IPS-NIHi7 (cell line): ENCODE measurements at regions not wholly inside any gene's neighbourhood (a gene's known extent, or its start where the extent isn't known, plus 50 kb on each side); places are given as distances from the start of the nearest gene placed in this dataset.
A peak's percentile ranks its signal among the peaks of the same experiment; 100 is the strongest.
"Not testable (repeated sequence)": the region's sequence is repeated elsewhere in the genome, so short reads cannot be mapped to it uniquely, and the experiment has no call there.

ENCODE experiments used
- DNase-seq: peaks from one replicate; pipeline ENCODE4 v3.0.0; 2012; ENCODE audit warnings: mixed read lengths; ENCODE audit errors: extremely low spot score

DNA sequence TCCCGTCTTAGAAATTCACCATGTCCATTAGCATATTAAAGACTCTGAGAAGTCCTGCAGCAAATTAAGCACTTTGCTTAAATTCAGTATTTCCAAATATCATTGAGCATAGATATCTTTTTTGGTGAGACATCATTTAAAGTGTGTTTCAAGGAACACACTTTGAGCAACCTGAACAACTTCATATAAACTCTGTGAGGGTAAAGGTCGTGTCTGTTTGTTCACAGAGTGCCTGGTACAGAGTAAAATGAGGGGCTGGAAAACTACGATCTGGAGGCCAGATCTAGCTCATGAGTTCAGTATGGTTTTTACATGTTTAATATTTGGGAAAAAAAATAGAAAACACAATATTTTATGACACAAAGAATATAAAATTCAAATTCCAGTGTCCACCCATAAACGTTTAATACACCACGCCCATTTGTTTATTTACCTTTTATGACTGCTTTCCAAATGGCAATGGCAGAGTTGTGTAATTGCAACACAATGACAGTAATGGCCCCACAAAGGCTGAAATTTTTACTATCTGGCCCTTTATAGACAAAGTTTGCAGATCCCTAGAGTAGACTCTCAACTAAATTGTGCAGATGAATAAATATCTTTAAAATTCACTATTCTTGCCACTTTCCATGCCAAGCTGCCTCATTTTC, 67.4 kb downstream of the SNTN start:
- DNase-seq = no peak

DNA sequence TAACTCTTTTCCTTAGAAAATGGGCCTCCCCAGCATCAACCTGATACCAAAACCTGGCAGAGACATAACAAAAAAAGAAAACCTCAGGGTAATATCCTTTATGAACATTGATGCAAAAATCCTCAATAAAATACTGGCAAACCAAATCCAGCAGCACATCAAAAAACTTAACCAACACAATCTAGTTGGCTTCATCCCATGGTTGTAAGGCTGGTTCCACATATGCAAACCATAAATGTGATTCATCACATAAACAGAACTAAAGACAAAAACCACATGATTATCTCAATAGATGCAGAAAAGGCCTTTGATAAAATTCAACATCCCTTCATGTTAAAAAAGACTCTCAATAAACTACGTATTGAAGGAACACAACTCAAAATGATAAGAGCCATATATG, 68.5 kb downstream of the SNTN start:
- not testable (repeated sequence) for DNase-seq

DNA sequence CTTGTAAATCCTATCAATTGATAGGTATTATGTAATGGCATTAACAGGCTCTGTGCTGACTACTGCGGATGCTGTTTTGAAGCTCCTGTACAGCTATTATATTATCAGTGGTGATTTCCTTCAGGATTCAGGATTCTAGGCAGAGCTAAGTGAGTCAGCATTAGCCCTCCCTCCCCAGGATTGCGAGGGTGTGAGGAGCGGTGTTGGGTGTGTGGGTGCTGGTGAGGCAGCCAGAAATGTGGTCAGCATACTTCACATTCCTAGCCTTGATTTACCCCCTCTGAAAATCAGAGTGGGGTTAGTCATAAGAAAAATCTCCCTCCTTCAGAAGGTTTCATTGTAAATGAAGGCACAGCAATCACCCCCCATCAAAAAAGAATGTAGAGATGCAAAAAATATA, 72.5 kb downstream of the SNTN start:
- DNase-seq = peak; percentile 73

DNA sequence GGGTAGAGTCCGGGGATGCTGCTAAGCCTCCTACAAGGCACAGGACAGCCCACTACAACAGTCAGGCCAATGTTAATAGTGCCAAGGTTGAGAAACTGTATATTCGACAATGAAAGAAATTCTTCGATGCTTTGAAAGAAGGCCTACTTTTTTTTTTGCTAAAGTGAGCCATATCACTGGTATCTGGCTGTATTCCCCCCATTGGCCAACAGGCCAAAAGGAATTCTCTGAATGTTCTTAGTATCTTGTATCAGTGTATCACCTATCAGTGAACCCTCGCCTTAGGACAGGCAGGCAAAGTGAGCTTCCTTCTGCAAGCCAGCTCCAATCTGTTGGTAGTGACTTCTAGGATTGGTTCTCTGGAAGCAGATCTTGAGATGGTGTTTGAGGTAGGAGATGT, 74.2 kb downstream of the SNTN start:
- DNase-seq = no peak

DNA sequence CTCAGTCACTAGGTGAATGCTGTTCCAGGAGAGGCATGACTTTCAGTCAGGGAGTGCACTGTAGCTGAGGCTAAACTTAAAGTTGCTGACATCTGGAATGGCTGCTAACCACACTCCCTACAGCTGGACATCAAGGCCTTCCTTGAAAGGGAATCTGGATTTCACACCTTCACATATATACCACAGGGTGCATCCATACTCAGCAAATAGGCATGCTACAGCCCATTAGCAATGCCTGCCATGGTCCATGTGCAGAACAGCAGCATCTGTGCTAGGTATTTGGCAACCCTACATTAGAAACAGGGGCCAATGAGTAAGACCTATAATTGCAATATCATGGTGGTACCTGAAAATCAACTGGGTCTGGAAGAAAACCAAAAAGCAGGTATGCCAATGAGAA, 74.8 kb downstream of the SNTN start:
- no peak for DNase-seq

DNA sequence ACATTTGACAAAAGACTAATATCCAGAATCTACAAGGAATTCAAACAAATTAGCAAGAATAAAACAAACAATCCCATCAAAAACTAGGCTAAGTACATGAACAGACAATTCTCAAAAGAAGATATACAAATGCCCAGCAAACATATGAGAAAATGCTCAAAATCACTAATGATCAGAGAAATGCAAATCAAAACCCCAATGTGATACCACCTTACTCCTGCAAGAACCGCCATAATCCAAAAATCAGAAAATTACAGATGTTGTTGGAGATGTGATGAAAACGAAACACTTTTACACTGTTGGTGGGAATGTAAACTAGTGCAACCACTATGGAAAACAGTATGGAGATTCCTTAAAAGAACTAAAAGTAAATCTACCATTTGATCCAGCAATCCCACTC, 79.4 kb downstream of the SNTN start:
- DNase-seq = no peak

DNA sequence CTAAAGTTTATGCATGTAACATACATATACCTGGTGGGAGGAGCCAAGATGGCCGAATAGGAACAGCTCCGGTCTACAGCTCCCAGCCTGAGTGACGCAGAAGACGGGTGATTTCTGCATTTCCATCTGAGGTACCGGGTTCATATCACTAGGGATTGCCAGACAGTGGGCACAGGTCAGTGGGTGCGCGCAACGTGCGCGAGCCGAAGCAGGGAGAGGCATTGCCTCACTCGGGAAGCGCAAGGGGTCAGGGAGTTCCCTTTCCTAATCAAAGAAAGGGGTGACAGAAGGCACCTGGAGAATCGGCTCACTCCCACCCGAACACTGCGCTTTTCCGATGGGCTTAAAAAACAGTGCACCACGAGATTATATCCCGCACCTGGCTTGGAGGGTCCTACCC, 80.8 kb downstream of the SNTN start:
- DNase-seq = not testable (repeated sequence)

DNA sequence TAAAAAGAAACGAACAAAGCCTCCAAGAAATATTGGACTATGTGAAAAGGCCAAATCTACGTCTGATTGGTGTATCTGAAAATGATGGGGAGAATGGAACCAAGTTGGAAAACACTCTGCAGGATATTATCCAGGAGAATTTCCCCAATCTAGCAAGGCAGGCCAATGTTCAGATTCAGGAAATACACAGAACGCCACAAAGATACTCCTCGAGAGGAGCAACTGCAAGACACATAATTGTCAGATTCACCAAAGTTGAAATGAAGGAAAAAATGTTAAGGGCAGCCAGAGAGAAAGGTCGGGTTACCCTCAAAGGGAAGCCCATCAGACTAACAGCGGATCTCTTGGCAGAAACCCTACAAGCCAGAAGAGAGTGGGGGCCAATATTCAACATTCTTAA, 82.2 kb downstream of the SNTN start:
- DNase-seq = not testable (repeated sequence)

DNA sequence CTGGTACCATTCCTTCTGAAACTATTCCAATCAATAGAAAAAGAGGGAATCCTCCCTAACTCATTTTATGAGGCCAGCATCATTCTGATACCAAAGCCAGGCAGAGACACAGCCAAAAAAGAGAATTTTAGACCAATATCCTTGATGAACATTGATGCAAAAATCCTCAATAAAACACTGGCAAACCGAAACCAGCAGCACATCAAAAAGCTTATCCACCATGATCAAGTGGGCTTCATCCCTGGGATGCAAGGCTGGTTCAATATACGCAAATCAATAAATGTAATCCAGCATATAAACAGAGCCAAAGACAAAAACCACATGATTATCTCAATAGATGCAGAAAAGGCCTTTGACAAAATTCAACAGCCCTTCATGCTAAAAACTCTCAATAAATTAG, 82.3 kb upstream of the C3orf49 start:
- DNase-seq = not testable (repeated sequence)

DNA sequence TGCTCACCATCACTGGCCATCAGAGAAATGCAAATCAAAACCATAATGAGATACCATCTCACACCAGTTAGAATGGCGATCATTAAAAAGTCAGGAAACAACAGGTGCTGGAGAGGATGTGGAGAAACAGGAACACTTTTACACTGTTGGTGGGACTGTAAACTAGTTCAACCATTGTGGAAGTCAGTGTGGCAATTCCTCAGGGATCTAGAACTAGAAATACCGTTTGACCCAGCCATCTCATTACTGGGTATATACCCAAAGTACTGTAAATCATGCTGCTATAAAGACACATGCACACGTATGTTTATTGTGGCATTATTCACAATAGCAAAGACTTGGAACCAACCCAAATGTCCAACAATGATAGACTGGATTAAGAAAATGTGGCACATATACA, 80.5 kb upstream of the C3orf49 start:
- not testable (repeated sequence) for DNase-seq

DNA sequence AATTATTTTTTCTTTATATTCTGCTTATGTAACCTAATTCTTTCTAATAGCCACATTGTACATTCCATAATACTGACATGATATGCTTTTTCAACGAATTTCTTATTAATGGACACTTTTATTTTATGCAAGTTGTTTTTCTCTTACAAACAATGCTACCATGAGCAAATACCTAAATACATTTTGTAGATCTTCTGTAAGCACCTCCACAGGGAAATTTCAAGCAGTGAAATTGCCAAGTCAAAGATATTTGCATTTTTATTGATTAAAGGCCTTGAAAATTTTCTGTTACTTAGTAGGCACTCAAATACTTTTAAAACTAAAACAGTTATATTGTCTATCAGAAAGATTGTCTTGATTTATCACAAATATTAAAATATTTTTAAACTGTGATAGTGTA, 79.6 kb upstream of the C3orf49 start:
- no peak for DNase-seq

DNA sequence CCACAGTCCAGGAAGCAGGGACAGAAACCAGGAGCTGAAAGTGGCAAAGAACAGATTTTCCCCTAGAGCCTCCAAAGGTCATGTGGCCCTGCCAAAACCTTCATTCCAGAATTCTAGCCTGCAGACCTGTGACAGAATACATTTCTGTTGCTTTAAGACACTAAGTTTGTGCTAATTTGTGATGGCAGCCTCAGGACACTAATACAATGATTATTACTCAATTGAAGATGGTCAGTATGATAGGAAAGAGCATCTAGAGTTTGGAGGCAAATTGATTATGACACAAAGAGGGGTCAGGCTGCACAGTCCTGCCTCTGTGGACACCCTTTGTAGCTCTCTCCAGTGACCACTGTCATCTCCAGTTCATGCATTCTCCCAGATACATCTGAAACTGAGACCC, 79.0 kb upstream of the C3orf49 start:
- no peak for DNase-seq

DNA sequence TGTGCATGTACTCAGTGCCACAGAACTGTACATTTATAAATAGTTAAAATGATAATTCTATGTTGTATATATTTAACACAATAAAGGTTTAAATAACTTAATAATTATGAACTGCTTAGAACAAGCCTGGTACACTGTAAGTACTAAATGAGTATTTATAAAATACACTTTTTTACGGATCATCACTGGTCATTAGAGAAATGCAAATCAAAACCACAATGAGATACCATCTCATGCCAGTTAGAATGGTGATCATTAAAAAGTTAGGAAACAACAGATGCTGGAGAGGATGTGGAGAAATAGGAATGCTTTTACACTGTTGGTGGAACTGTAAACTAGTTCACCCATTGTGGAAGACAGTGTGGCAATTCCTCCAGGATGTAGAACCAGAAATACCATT, 74.4 kb upstream of the C3orf49 start:
- not testable (repeated sequence) for DNase-seq

DNA sequence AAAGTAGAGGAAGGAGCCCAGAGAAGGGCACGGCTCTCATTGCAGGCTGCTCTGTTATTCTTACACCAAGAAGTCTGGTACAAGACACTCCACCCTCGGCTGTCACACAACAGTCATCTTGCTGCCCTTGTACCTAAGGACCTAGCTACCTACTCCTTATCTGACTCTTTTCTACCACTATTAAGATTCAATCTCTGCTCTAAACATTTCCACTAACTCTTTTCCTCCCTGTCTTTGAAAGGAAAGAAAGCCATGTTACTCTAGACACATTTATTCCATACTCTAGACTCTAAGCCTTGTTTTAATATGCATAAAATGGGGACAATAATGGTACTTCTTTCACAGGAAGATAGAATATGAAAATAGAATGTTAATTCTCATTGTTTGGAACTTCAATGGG, 73.3 kb upstream of the C3orf49 start:
- no peak for DNase-seq

DNA sequence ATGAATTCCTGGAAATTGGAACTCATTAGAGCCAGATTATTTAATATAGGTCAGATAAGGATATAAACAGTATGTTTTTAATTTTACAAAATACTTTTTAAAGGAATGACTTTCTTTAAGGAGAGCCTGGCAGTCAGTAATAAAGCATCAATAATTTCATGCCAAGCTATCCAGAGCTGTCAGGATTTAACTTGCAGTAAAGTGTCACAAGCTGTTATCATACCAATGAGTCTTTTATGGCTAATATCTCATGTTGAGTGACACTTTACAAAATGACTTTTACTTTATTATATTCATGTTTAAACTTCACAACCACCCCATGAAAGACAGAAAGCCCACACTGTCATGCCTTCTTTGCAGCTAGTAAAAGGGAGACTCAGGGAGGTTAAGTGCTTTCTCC, 72.9 kb upstream of the C3orf49 start:
- no peak for DNase-seq

DNA sequence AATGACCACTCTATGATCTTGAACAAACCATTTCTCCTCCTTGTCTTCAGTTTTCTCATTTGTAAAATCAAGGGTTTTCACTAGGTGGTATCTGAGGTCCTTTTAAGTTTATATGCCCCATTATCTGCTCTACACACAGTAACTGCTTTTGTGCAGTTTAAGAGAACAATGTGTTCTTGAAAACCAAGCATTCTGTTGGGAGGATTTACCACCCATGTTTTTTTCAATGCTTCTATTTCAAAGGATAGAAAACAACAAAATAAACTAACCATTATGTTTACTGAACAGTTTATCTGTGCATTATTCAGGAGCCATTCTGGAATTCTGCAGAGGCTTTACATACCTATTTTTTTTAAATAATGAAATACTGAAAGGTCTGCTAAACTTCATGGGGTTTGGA, 67.6 kb upstream of the C3orf49 start:
- no peak for DNase-seq

DNA sequence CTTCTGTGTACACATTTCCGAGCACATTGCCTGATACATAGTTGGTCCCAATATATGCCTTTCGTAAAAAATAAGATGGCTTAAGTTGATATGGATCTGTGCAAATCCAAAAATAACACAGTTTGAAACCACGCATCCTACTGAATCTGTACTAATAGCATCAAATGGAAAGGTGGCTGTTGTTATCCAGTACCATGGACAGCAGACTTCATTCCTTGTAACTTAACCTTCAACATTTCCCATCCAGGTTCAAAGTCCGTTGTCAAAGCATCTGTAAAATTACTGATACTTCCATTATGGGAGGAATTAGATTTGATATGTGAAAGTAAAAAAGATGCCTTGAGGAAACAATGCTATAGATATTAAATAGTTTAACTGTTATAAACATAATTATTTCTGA, 65.5 kb upstream of the C3orf49 start:
- DNase-seq = peak; percentile 50

DNA sequence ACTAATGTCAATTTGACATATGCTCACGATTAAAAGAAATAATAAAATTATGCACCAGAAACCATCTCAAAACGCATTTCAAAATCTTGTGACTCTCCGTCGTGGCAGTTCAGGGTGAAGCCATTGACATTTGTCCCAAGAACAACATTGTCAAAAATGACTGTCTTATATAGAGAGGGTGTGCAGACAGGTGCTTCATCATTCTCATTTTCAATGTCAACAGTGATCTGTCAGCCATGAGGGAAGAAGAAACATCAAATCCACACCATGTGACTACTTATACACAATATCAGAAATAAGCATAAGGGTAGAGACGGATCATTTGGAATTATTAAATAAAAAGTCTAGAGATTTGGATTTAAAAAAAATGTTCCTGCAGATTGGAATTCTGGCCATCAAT, 65.1 kb upstream of the C3orf49 start:
- DNase-seq = no peak

DNA sequence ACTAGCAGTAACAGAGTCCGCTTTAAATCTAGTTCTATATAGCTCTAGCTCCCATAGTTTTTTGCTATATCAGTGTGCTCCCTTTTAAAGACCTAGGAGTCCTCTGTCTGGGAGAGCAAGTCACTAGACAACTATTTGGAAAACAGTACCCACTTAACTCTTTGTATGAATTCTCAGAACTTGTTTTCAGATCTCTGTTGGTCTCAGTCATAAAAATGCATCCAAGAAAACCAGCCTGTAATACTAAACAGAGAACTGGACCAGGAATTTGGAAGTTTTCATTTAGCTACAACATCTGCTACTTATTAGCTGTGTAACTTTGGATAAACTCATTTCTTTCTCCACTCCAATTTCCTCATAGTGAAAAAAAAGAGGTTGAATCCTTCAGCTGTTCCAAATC, 56.9 kb upstream of the C3orf49 start:
- no peak for DNase-seq

DNA sequence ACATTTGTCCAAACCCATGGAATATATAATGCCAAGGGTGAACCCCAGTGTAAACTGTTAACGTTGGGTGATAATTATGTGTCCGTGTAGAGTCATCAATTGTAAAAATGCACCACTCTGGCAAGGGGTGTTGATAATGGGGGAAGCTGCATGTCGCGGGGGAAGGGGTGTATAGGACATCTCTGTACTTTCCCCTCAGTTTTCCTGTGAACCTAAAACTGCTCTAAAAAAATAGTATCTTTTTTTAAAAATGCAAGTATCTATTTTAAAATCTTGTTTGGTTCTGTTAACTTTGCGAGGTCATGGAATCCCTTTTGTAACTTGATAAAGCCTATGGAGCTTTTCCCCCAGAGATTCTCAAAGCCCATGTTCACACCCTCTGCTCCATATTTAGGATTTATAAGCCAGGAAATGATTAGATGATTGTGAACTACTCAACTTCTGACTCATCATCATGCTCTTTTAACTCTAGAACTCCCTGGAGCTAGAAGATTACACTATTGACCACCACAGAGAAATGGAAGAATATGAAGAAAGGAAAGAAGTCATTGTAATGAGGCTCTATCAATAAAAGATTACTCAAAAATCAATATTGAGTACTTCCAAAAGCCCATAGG, 56.1 kb upstream of the C3orf49 start:
- no peak for DNase-seq

DNA sequence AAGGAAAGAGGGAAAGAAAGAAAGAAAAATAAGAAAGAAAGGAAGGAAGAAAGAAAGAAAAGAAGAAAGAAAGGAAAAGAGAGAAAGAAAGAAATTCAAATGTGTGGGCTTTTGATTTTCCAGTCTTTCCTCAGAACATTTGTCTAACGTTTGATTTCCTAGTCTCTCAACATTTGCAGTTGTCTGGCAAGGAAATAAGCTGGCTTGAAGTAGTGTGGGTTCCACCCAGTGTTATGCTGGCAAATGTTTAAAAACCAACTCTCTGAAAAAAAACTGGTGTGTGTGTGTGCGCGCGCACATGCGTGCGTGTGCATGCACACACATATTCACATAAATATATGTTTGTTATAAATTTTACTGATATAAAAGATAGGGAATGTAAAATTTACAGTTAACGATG, 54.6 kb upstream of the C3orf49 start:
- no peak for DNase-seq

DNA sequence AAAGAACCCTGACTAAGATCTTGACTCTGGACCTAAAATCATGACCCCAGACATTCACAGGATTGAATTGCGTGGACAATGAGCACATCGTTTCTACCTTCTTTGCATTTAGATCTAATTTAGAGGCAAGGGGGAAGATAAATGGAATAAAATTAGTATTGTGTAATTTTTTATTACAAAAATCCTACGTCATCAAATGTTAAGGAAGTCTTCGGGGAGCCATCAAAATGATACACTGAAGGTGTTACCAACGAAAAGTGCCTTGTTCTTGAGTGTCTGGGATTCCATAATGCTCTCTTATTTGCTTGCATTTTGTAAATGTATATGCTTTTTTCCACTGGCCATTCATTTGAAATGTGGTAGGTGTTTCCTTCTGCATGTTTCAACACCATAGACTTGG, 52.8 kb upstream of the C3orf49 start:
- DNase-seq = no peak

DNA sequence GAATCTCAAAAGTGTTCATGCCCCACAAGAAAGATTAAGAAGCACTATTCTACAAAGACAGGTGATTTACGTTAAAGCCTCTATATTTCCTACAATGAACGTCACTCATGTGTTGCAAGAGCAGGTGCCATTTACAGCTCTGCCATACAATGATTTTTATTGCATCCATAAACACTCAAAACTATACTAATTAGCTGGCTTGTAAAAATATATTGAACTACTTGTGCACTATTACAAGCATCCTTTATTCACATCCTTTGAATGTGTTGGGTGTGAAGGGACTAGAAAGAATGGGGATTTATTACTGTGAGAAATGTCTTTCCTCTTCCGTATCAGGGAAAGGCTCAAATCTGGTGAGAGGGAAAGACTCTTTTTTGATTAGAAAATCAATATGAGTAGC, 50.7 kb upstream of the C3orf49 start:
- no peak for DNase-seq

DNA sequence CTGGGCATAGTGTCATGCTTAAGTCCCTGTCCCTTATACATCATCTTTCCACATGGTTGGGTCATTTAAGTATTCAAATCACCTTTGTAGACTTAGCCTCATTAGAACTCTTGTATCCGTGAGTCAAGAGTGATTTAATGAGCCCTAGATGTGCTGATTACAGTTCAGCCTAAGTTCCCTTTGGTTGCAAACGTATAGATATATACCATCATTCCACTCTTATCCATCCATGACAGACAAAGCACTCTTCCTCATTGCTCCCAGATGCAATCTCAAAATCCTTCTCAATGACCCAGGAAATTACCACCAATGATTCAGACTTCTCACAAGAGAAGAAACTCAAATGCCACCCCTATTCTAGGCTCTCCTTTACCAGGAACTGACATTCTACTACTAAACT, 50.2 kb upstream of the C3orf49 start:
- no peak for DNase-seq
